Activated B cell treated with CpG ODN at 0.5 μM for 24 hours (primary cell): ENCODE measurements at regions not wholly inside any gene's neighbourhood (a gene's known extent, or its start where the extent isn't known, plus 50 kb on each side); places are given as distances from the start of the nearest gene placed in this dataset.

Experiments
- ATAC-seq: fragments of 200-7000 bp; cut with Tn5 transposase; one replicate; pipeline ENCODE4 v1.10.0; 2021; ENCODE audit warnings: low read depth, mild to moderate bottlenecking, moderate library complexity
- CTCF ChIA-PET: fragments of 350-600 bp; sonication (Branson Sonifier 250); formaldehyde crosslinking; loops from one replicate; lab custom pipeline; 2021; ENCODE audit warnings: antibody characterized with exemption; lab: Charles Lee
- POLR2A ChIA-PET: fragments of 350-600 bp; sonication (Branson Sonifier 250); formaldehyde crosslinking; loops from one replicate; lab custom pipeline; 2021; ENCODE audit warnings: antibody characterized with exemption; lab: Charles Lee
- DNase-seq: peaks from one replicate; pipeline ENCODE4 v3.0.0; 2022
- H3K27ac Mint-ChIP-seq: one replicate; pipeline ENCODE4 v1.8.0; 2020; ENCODE audit warnings: mixed read lengths
- H3K27me3 Mint-ChIP-seq: one replicate; pipeline ENCODE4 v1.8.0; 2021; ENCODE audit warnings: mixed read lengths
- H3K36me3 Mint-ChIP-seq: one replicate; pipeline ENCODE4 v1.8.0; 2021; ENCODE audit warnings: low read depth, mixed read lengths
- H3K4me1 Mint-ChIP-seq: one replicate; pipeline ENCODE4 v1.8.0; 2021; ENCODE audit warnings: mixed read lengths
- H3K4me3 Mint-ChIP-seq: one replicate; pipeline ENCODE4 v1.8.0; 2020; ENCODE audit warnings: mild to moderate bottlenecking, mixed read lengths
- H3K9me3 Mint-ChIP-seq: one replicate; pipeline ENCODE4 v1.8.0; 2020; ENCODE audit warnings: mixed read lengths
- intact Hi-C: fragments of 100-400 bp; cut with micrococcal nuclease; formaldehyde crosslinking; loops from one replicate; pipeline ENCODE4 v1.15.1; 2024
- TF ChIP-seq, protein P1 (sequence below): fragments of 200-600 bp; IDR thresholded peaks from one replicate; pipeline ENCODE4 v1.8.0; 2022; ENCODE audit warnings: antibody characterized with exemption, mild to moderate bottlenecking

GRCh38 chr12:66049538-66050282, 80.8 kb downstream of the LLPH start:
- Mint-ChIP-seq H3K27ac (no peak overlapping the region), H3K27me3 (peaks cover 6% of the 10 kb centered on the region), H3K4me3 (no peak overlapping the region), H3K9me3 (no peaks in the 10 kb centered on the region), H3K4me1 (no peaks in the 10 kb centered on the region), H3K36me3 (no peaks in the 10 kb centered on the region)
- intact Hi-C loops: no loop called here
- TF ChIP-seq, protein P1, sequence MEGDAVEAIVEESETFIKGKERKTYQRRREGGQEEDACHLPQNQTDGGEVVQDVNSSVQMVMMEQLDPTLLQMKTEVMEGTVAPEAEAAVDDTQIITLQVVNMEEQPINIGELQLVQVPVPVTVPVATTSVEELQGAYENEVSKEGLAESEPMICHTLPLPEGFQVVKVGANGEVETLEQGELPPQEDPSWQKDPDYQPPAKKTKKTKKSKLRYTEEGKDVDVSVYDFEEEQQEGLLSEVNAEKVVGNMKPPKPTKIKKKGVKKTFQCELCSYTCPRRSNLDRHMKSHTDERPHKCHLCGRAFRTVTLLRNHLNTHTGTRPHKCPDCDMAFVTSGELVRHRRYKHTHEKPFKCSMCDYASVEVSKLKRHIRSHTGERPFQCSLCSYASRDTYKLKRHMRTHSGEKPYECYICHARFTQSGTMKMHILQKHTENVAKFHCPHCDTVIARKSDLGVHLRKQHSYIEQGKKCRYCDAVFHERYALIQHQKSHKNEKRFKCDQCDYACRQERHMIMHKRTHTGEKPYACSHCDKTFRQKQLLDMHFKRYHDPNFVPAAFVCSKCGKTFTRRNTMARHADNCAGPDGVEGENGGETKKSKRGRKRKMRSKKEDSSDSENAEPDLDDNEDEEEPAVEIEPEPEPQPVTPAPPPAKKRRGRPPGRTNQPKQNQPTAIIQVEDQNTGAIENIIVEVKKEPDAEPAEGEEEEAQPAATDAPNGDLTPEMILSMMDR: no peak
- ChIA-PET CTCF (no interaction called here), POLR2A (no interaction called here)
- no peak for ATAC-seq
- DNase-seq: no peak

GRCh38 chr12:66048835-66049537, 81.6 kb downstream of the LLPH start:
- Mint-ChIP-seq H3K9me3 (no peaks in the 10 kb centered on the region), H3K27ac (no peak overlapping the region), H3K4me3 (no peak overlapping the region), H3K4me1 (no peaks in the 10 kb centered on the region), H3K27me3 (peaks cover 6% of the 10 kb centered on the region), H3K36me3 (no peaks in the 10 kb centered on the region)
- ATAC-seq: no peak
- intact Hi-C loops: no loop called here
- CTCF ChIA-PET: no interaction called here
- TF ChIP-seq, protein P1: no peak
- POLR2A ChIA-PET: no interaction called here
- DNase-seq: no peak

GRCh38 chr12:66048218-66048834, 82.2 kb downstream of the LLPH start:
- H3K4me1 Mint-ChIP-seq: no peaks in the 10 kb centered on the region
- intact Hi-C loops: no loop called here
- no peak overlapping the region for H3K27ac Mint-ChIP-seq
- no peak for DNase-seq
- no peak for ATAC-seq
- H3K27me3 Mint-ChIP-seq: peaks cover 3% of the 10 kb centered on the region
- no peaks in the 10 kb centered on the region for H3K36me3 Mint-ChIP-seq
- TF ChIP-seq, protein P1: no peak
- H3K4me3 Mint-ChIP-seq: no peak overlapping the region
- CTCF ChIA-PET: no interaction called here
- H3K9me3 Mint-ChIP-seq: no peaks in the 10 kb centered on the region
- POLR2A ChIA-PET: no interaction called here

GRCh38 chr12:66047411-66048021, 83.0 kb downstream of the LLPH start:
- no peaks in the 10 kb centered on the region for H3K36me3 Mint-ChIP-seq
- TF ChIP-seq, protein P1: no peak
- H3K4me1 Mint-ChIP-seq: no peaks in the 10 kb centered on the region
- no peaks in the 10 kb centered on the region for H3K9me3 Mint-ChIP-seq
- H3K27me3 Mint-ChIP-seq: peaks cover 3% of the 10 kb centered on the region
- H3K4me3 Mint-ChIP-seq: no peak overlapping the region
- ATAC-seq: no peak
- ChIA-PET POLR2A (no interaction called here), CTCF (no interaction called here)
- intact Hi-C loops: no loop called here
- no peak for DNase-seq
- H3K27ac Mint-ChIP-seq: no peak overlapping the region

- TF ChIP-seq, protein P1: no peak
- Mint-ChIP-seq H3K27ac (no peak overlapping the region), H3K4me1 (no peaks in the 10 kb centered on the region), H3K4me3 (no peak overlapping the region), H3K27me3 (no peaks in the 10 kb centered on the region), H3K36me3 (no peaks in the 10 kb centered on the region), H3K9me3 (no peaks in the 10 kb centered on the region)
- ATAC-seq (no peak), DNase-seq (no peak)
- intact Hi-C loops: no loop called here
- ChIA-PET CTCF (no interaction called here), POLR2A (no interaction called here)
Measured at GRCh38 chr12:66045506-66045905, 85.0 kb downstream of the LLPH start.
